Heart left ventricle (tissue), 16 donors: ENCODE measurements at regions not wholly inside any gene's neighbourhood (a gene's known extent, or its start where the extent isn't known, plus 50 kb on each side); places are given as distances from the start of the nearest gene placed in this dataset.

Source experiments
- ATAC-seq, 4 donors: fragments of 200-7000 bp; cut with Tn5 transposase; one replicate each; pipeline ENCODE4 v1.9.1; 2020 to 2022; ENCODE audit warnings: moderate library complexity in 4 of 4, mild to moderate bottlenecking in 3 of 4, moderate number of reproducible peaks in 1 of 4
- DNase-seq, 5 donors: peaks; one replicate each; pipeline ENCODE4 v3.0.0-alpha.2; 2020
- H3K27ac ChIP-seq, 12 donors: fragments of 200-600 bp; sonication (generic) in 4 of 12; one replicate each; pipeline versions ENCODE4 v1.5.0 to v1.8.0; 2016 to 2022; ENCODE audit warnings: mild to moderate bottlenecking in 2 of 12
- H3K27me3 ChIP-seq, 9 donors: fragments of 200-600 bp; sonication (generic) in 2 of 9; one replicate each; pipeline versions ENCODE4 v1.5.1 to v1.8.0; 2016 to 2022; ENCODE audit warnings: mild to moderate bottlenecking in 3 of 9
- H3K36me3 ChIP-seq, 9 donors: fragments of 200-600 bp; sonication (generic) in 2 of 9; one replicate each; pipeline versions ENCODE4 v1.5.0 to v1.8.0; 2018 to 2022; ENCODE audit warnings: mild to moderate bottlenecking in 2 of 9
- H3K4me1 ChIP-seq, 12 donors: fragments of 200-600 bp; sonication (generic) in 4 of 12; one replicate each; pipeline versions ENCODE4 v1.5.0 to v1.8.0; 2016 to 2022; ENCODE audit warnings: mild to moderate bottlenecking in 3 of 12
- H3K4me3 ChIP-seq, 12 donors: fragments of 200-600 bp; sonication (generic) in 4 of 12; one replicate each; pipeline versions ENCODE4 v1.5.0 to v1.8.0; 2017 to 2022; ENCODE audit warnings: mild to moderate bottlenecking in 9 of 12, moderate library complexity in 4 of 12
- H3K9me3 ChIP-seq, 12 donors: fragments of 200-600 bp; sonication (generic) in 4 of 12; one replicate each; pipeline versions ENCODE4 v1.5.0 to v1.8.0; 2016 to 2022; ENCODE audit warnings: mild to moderate bottlenecking in 1 of 12
- POLR2A ChIP-seq, 2 donors: fragments of 450-650 bp; IDR thresholded peaks; one replicate each; pipeline ENCODE4 v1.6.1; 2017; ENCODE audit warnings: antibody characterized with exemption in 2 of 2, mild to moderate bottlenecking in 2 of 2, moderate library complexity in 2 of 2
- WGBS, 4 donors: extraction: QIAGEN DNeasy Blood & Tissue Kit in 2 of 4; methylation state at CpG; one replicate each; pipeline versions ENCODE4 v1.1.5 to v1.1.7; 2013 to 2018; 5-methylcytosine and 5-hydroxymethylcytosine counted together
- intact Hi-C, 10 donors: fragments of 100-400 bp; cut with DNase I; formaldehyde crosslinking; loops; one replicate each; pipeline versions ENCODE4 v1.11.1 to v1.14.2; 2022
- TF ChIP-seq, protein P1 (sequence below), 12 donors: fragments of 200-600 bp; sonication (generic) in 4 of 12; IDR thresholded peaks; one replicate each; pipeline versions ENCODE4 v1.5.0 to v1.8.0; 2018 to 2022; ENCODE audit warnings: antibody characterized with exemption in 12 of 12, mild to moderate bottlenecking in 5 of 12
- donor health status: ischemic (EF 13 %, LVEDD 7.1; RV severe dilation, severe dysfunction).
- donor health status: healthy with polysubstance abuse.
- donor health status: DM: no; HTN: yes; CAD: no.
- donor health status: DM: no; HTN: no; CAD: no.
- donor health status: ischemic (EF 25% LVEDD 6.9; RV normal size, moderate dysfunction).
- donor health status: ischemic (EF 25% LVEDD 5.7; RV mildly dilated, moderate dysfunction).
- donor health status: healthy.
- donor health status: DM: yes; HTN: yes; CAD: no.
- donor health status: ischemic (EF 35%, LVEDD 5.7; RV mildly dilated, moderate dysfunction).
- donor health status: nonischemic (EF 11% LVEDD 7.7; RV severe dilation, severe dysfunction).
- donor health status: DM: yes; HTN: yes; CAD: no.
- donor health status: PGD.
- donor health status: ischemic (EF 29% LVEDD 5.4; RV normal size, mild dysfunction).
- donor health status: nonischemic (EF 23%, LVEDD 6.1; RV moderate dilation, normal function).

DNA sequence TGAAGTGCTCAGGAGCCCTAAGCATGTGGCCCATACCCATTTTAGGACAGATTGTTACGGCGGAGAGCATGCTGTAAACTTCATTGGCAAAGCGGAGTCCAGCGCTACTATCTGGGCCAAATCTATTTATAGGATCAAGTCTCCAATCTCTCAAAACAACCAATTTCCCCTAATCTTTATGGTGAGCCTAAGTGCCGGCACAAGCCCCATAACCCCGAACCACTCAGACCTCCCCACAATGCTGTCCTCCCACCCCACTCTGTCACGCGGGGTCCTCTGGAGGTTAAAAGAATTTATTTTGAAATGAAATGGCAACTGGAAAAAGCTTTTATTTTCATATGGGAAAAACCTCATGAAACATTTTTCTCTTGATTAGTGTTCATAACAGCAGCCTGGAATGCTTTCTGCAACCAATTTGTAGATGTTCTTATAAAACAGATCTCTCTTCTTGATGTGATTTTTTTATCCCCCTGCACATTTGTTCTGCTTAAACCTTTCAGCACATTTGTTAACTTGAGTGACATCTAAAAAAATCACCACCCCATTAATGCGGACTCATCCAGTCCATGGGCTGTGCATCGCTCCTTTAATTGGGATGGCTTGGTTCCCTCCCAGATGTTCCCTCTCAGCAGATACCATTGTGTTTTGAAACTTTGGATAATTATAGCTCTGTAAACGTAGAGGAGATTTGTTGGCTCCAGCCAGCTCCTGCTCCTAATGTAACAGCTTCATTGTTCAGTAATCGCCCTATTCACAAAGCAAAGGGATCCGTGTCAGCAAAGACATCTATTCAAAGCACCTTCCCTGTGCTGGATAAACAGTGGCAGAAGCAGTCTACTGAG, 323.6 kb downstream of the CD83 start:
- peaks cover 4 to 47% (median 26%) of the 10 kb centered on the region in 12 donors for H3K4me1 ChIP-seq
- intact Hi-C loops = loop anchor here in 1 of 10 donors (10.0 kb wide), 1 partner anchor 804 kb away; the partner anchor contains the start of gene JARID2
- H3K9me3 ChIP-seq = no peaks in the 10 kb centered on the region
- TF ChIP-seq POLR2A (IDR thresholded peaks at IDR 0.05) = no peak
- TF ChIP-seq, protein P1, sequence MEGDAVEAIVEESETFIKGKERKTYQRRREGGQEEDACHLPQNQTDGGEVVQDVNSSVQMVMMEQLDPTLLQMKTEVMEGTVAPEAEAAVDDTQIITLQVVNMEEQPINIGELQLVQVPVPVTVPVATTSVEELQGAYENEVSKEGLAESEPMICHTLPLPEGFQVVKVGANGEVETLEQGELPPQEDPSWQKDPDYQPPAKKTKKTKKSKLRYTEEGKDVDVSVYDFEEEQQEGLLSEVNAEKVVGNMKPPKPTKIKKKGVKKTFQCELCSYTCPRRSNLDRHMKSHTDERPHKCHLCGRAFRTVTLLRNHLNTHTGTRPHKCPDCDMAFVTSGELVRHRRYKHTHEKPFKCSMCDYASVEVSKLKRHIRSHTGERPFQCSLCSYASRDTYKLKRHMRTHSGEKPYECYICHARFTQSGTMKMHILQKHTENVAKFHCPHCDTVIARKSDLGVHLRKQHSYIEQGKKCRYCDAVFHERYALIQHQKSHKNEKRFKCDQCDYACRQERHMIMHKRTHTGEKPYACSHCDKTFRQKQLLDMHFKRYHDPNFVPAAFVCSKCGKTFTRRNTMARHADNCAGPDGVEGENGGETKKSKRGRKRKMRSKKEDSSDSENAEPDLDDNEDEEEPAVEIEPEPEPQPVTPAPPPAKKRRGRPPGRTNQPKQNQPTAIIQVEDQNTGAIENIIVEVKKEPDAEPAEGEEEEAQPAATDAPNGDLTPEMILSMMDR (IDR thresholded peaks at IDR 0.05) = no peak
- no peaks in the 10 kb centered on the region for H3K27me3 ChIP-seq
- peak in 4 of 5 donors; percentile 36 to 58 (median 42) for DNase-seq
- peak overlapping the region; percentile 39 to 76 (median 68) for H3K27ac ChIP-seq
- H3K4me3 ChIP-seq = peak overlapping the region in 6 of 12 donors; percentile 3 to 28 (median 12)
- H3K36me3 ChIP-seq = no peaks in the 10 kb centered on the region
- ATAC-seq = peak; percentile 93 to 94 (median 94)
- WGBS, 4 donors = 28 to 35% (median 30%) methylated on average over 13 of the region's 13 CpGs

DNA sequence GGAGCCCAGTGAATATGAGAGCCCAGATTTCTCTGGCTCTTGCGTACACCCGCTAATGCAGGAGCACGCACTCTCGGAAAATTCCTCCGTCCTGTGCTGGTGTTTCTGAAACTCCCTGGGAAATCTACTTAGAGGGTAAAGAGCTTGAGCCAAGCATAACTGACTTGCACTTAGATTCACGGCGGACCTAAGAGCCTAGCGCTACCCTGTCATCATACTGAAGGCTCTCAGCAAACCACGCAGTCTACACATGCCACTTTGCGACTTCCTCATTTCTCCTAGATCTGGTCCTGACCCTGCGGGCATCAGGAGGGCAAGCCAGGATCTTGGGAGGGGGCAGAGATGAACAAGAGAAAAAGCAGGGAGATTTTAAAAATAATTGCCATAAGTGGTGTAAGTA, 324.7 kb downstream of the CD83 start:
- intact Hi-C loops = loop anchor here in 1 of 10 donors (10.0 kb wide), 1 partner anchor 803 kb away; the partner anchor contains the start of gene JARID2
- no peak overlapping the region for H3K4me3 ChIP-seq
- no peaks in the 10 kb centered on the region for H3K36me3 ChIP-seq
- no peaks in the 10 kb centered on the region for H3K27me3 ChIP-seq
- peak overlapping the region in 9 of 12 donors; percentile 14 to 76 (median 70) for H3K27ac ChIP-seq
- H3K4me1 ChIP-seq = peaks cover 4 to 47% (median 26%) of the 10 kb centered on the region in 12 donors
- DNase-seq (no peak), ATAC-seq (peak in 1 of 4 donors; percentile 28)
- no peaks in the 10 kb centered on the region for H3K9me3 ChIP-seq
- no peak for TF ChIP-seq POLR2A (IDR thresholded peaks at IDR 0.05)
- TF ChIP-seq, protein P1 (IDR thresholded peaks at IDR 0.05) = no peak
- 63 to 80% (median 71%) methylated on average over 11 of the region's 11 CpGs for WGBS, 4 donors

DNA sequence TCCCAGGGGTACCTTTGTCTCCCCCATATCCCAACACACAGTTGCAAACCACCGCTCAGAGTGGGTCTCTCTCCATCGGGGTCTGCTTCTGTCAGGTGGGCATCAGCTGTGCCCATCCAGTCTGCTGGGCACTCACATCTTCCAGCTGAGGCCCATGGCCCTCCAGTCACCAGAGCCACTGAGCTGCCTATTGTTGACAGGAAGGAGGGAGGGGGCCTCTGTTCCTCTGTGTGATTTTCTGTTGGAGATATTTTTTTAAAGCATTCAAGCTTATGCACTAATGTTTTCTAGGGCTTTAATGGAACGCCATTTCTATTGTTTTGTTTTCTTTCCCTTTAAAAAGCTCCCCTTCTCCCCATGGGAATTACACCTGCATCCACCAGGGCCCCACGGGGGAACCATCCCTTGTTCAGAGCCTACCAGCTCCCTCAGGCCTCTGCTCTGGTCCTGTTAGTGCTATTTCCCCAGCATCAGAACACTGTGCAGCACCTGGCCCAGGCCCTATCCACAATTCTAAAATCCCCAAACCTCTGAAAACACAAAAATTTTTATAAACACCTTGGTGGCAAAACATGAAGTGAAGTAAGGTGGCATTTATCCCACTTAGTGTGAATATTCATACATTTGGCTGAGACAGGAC, 326.2 kb downstream of the CD83 start:
- TF ChIP-seq, protein P1 (IDR thresholded peaks at IDR 0.05) = no peak
- no peak for TF ChIP-seq POLR2A (IDR thresholded peaks at IDR 0.05)
- DNase-seq (no peak), ATAC-seq (no peak)
- Histone ChIP-seq H3K27me3 (no peaks in the 10 kb centered on the region), H3K4me1 (peaks cover 4 to 47% (median 26%) of the 10 kb centered on the region in 12 donors), H3K9me3 (peaks cover 0 to 7% (median 0%) of the 10 kb centered on the region in 12 donors), H3K27ac (no peak overlapping the region), H3K4me3 (no peak overlapping the region), H3K36me3 (peaks cover 0 to 3% (median 0%) of the 10 kb centered on the region in 9 donors)
- 81 to 83% (median 82%) methylated on average over 4 of the region's 4 CpGs for WGBS, 4 donors
- intact Hi-C loops = loop anchor here in 1 of 10 donors (10.0 kb wide), 1 partner anchor 801 kb away; the partner anchor contains the start of gene JARID2
